Activated gamma-delta T cell treated with Interleukin-2 at 50 U/mL for 16 hours (primary cell): ENCODE measurements at regions not wholly inside any gene's neighbourhood (a gene's known extent, or its start where the extent isn't known, plus 50 kb on each side); places are given as distances from the start of the nearest gene placed in this dataset.

ENCODE experiments used
- DNase-seq: peaks from one replicate; pipeline ENCODE4 v3.0.0-alpha.2; 2020

DNA sequence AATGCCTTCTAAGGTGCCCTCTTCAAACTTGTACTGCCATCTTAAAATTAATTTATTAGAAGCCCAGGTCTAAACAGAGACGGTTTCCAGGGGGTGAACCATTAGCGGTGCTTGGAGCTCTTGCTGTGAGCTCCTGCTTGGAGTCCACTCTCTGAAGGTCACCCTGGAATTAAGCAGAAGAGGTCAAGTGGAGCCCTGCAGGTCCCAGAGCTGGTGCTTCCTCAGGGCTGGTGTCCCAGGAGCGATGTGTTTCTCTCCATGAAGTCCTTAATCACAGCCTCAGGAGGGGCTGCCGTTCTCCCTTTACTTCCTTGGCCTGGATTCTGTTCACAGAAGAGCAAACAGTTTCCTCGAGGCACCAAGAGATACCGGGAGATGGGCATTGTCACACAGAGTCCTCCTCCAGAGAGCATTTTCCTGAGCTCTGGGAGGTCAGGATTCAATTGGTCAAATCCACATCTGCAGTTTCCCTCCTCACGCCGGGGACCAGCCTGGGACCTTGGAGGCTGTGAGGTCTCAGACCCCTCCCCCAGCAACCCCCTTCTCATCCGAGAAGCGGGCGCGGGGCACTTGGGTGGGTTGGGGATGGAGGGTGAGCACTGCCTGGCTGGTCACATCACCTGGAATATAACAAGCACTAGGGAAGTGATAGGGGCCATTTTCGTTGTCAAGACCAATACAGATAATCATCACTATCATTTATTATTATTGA lies 310.4 kb downstream of the AJAP1 start:
- DNase-seq: no peak

DNA sequence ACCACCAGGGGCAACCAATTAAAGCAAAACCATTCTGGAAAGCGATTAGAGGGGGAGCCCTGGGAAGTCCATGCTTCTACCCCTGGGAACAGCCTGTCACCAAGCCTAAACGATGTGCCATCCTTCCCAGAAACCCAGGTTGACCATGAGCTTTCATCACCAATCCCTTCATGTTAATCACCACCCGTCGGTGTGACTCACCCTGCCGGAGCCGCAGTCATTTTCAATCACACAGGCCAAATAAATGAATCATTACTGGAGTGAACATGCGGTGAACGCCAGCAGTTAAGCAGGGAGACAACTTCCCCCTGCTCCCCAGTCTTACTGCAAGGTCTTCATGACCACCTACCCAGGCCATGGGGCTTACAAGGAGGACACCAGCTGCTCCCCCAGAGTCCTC lies 308.8 kb downstream of the AJAP1 start:
- DNase-seq: no peak

DNA sequence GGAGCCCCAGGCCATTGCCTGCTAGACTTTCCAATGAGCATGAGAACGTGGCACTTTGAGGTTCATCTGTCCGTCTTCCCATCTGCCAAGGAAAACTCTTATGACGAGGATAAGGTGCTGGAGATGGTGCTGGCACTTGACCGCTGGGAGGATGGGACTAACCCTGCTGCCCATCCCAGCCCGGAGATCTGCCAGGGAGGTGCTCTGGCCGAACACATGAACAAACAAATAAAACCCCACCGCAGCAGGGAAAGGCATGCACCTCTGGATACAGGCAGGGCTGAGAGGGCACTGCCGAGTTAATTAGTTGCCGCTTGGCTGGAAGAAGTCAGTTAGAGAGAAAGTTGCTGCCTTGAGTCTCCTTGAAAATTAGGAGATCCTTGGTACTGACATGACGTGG lies 308.4 kb downstream of the AJAP1 start:
- DNase-seq: no peak

DNA sequence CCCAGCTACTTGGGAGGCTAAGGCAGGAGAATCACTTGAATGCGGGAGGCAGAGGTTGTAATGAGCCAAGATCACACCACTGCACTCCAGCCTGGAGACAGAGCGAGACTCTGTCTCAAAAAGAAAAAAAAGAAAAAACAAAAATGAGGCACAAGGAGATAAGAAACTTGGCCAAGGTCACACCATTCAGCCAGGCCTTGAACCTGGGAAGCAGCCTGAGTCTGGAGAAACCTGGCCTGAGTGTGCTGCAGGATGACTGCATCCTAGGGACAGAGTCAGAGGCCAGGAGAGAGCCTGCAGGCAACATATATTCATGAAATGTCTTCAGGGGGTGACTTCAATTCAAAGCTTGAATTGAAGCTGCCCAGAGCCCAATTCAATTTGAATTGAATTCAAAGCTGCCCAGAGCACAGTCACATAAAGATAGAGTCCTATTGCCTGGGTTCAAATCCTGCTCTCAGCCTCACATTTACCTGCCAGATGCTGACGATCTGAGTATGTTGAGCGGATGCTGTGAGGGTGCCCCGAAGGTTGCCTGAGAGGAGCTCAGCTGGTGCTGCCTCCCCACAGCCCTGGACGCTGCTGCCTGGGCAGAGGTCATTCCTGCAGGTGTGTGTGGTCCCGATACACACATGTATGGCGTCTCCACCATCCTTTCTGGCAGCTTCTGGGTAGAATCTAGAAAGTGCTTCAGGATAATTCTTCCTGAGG lies 307.7 kb downstream of the AJAP1 start:
- no peak for DNase-seq

DNA sequence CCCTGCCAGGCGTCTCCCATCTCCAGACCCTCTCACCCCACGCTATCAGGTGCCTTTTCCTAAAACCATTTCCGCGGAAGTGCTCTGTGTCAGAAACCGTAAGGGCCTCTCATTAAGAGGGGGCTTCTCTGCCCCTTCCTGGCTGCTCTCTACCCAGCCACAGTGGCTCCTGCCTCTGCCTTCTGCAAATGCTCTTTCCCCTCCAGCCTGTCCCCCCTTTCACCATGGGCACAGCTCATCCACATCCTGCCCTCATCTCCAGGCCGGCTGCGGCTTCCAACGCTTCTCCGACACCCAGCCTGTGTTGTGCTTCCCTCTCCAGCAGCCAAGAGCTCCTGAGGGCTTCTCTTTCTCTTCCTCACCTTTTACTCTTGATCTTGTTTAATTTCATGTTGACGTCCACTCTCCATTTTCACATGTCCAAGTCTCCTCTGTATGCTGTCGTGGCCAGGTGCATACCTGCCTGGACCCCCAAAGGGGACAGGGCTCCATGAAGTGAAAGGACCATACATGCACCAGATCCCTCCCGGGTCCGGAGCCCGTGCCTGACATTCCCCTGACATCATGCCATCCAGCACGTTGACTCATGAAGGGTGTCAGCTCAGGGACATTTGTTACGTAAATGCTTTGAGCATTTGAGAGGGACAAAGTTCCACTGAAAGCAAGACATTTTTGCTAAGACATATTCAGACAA lies 306.5 kb downstream of the AJAP1 start:
- no peak for DNase-seq

DNA sequence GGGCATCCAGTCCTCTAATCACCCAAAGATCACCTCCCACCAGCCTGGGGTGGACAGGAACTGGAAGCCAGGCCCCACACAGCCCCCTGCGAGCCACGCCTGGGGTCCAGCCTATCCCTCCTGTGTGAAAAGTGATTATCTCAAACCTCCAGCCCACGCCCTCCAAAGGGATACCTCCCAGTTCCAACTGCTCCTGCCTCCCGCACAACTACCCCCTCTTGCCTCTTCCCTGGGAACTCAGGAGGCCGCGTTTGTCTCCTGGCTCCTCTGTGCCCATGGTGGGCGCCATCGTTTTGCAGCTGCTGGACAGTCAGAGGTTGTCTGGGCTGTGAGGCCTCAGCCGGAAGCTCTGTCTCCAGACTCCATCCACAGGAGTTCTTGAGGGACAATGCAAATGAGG lies 305.9 kb downstream of the AJAP1 start:
- DNase-seq: no peak

DNA sequence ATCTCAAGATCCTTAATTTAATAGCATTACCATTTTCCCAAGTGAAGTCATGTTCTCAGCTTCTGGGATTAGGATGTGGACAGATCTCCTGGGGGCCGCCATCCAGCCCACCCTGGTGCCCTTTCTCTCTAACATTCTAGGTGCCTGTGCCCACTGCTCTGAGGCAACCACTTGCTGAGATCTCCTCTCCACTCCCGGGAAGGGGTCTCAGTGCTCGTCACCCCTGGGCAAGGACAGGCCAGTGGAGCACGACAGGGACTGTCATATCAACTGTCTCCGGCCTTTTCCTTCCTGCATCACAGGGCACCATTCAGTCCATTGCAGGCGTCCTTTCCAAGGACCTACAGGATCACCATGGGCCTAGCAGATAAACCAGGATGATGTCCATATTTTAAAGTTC lies 304.8 kb downstream of the AJAP1 start:
- no peak for DNase-seq

DNA sequence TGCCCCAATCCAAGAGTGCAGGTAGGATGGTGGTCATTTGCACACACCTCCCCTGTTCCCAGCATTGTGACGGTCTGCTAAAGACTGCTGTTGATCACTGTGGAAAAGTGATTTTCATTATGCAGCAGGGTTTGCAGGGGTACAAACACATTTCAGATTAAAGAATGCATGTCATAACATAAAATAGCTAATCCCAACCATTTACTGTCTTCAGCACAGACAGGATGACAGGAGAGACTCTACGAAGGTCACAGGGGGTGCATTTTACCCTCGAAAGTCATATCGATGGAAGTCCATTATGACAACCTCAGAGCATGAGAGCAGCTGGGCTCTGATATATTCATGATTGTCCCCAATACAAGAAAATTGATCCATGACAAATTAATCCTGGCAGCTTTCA lies 302.6 kb downstream of the AJAP1 start:
- no peak for DNase-seq

DNA sequence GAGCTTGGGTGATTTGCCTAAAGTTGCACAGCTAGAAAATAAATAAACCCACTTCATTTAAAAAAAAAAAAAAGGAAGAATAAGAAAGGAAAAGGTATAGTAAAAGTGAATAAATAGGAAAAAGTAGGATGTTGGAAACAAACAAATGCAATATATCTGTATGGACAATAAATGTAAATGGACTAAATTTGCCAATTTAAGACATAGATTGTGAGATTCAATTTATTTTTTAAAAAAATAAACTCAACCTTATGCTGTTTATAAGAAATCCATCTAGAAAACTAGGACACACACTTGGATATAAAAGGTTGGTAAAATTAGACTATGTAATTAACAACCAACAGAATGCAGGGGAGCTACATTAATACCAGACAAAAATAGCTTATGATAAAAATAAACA lies 300.0 kb downstream of the AJAP1 start:
- DNase-seq: no peak

DNA sequence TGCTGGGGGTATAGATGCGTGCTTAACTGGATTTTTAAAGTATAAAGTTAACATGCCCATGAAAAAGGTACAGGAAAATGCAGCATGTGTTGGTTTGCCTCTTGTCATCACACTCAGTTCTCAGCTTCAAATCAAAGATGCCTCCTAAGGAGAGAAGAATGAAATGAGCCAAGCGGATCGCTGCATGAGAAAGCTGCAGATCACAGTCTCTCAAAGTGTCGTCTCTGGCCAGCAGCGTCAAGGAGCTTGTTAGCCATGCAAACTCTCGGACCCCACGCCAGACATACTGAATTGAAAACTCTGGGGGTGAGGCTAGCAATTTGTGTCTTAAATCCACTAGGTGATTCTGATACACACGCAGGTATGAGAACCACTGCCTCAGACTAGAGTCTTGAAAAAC lies 297.2 kb downstream of the AJAP1 start:
- no peak for DNase-seq

DNA sequence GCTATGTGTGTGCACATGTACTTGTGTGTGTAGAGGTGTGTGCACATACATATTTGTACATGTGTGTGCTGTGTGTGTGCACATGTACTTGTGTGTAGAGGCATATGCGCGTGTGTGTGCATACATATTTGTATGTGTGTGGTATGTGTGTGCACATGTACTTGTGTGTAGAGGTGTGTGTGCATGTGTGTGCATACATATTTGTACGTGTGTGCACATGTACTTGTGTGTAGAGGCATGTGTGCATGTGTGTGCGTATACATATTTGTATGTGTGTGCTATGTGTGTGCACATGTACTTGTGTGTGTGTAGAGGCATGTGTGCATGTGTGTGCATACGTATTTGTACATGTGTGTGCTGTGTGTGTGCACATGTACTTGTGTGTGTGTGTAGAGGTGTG lies 291.9 kb downstream of the AJAP1 start:
- no peak for DNase-seq

DNA sequence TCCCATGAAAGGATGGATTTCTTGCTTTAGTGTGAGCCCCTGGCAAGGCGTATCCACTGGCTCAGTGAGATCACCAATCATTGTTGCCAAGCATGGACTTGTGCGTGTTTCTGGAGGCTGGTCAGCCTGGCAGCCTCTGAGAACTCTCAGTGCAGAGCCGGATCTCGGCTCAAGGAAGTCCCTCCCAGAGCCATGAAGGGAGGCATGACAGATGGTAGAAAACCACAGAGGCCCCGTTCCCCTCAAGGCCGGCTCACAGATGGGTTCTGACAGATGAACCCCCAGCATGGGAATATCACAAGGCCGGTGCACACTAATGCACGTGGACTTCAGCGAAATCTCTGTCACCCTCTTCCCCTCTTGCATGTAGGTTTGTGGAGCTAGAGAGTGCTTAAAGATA lies 290.5 kb downstream of the AJAP1 start:
- DNase-seq: no peak

DNA sequence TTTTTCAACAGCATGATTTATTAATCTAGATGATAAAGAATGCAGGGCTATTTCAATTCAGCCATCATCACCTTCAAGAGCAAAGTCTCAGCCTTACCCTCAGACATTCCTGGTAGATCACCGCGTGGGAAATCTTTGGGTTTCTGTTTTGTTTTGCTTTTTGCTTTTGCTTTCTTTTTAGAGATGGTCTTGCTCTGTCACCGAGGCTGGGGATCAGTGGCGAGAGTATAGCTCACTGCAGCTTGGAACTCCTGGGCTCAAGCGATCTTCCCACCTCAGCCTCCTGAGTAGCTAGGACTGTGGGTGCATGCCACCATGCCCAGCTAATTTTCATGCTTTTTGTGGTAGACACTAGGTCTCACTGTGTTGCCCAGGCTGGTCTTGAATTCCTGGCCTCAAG lies 289.7 kb downstream of the AJAP1 start:
- no peak for DNase-seq

DNA sequence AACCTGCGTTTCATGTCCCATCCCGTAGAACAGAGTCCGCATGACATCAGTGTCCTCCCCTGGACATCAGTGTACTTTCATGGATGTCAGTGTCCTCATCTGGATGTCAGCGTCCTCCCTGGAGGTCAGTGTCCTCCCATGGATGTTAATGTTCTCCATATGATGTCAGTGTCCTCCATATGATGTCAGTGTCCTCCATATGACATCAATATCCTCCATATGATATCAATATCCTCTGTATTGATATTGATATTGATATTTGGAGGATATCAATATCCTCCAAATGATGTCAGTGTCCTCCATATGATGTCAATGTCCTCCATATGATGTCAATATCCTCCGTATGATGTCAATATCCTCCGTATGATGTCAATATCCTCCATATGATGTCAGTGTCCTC lies 284.9 kb downstream of the AJAP1 start:
- DNase-seq: no peak

DNA sequence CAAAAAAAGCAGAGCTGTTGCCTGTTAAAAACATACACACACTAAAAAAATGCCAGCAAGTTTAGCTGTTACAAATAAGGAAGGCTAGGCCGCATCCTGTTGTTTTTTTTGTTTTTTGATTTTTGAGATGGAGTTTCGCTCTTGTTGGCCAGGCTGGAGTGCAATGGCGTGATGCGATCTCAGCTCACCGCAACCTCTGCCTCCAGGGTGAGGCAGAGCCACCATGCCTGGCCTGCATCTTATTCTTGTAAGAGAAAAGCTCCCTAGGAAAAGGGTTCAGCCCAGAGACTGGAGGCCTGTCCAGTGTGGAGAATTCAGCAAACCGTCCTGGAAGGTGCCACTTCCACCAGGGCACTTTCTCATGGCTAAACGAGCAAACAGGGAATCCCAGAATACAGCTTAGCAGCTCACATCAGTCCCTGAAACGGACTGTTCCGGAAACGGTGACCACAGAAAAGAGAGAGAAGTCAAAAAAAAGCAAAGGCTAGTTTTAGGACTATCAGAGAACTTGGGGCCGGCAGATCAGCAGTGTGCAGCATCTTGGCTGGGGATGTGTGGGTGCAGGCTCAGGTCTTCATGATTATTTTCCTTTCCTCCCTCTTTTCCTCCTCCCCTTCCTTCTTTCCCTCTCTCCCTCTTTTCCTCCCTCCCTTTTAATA lies 283.6 kb downstream of the AJAP1 start:
- no peak for DNase-seq

DNA sequence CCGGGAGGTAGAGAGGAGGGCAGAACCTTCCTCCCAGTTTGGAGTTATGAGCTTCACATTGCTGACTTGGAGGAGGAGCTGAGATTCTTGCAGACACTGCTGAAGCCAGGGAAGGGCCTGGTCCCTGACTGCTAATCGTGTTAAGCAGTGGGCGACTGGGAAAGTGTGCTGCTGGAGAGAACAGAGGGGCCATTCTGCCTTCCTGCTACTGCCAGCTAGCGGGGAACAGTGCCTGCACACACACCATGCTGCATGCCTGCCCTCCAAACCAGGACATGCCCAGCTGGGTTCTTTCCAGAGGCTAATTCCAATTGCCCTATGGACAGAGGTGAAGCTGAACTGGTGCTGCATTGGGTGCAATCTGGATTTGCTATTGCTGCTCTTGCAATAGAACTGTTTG lies 281.4 kb downstream of the AJAP1 start:
- no peak for DNase-seq

DNA sequence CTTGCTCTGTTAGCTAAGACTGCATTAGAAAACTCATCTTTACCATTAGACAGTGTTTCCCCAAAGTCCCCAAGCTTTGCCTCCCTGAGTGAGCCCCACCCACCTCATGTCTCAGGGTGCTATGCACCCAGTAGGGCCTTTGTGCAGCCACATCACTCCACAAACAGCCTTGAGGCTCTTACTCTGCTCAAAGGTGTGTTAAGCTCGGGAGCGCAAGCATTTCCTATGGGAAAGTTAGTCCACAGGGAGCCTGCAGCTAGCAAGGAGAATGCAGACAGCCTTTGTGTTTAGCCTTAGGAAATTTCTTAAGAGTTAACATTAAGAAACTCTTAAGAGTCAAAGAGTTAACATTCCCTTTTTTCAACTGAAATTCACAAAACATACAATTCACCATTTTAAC lies 278.8 kb downstream of the AJAP1 start:
- DNase-seq: no peak

DNA sequence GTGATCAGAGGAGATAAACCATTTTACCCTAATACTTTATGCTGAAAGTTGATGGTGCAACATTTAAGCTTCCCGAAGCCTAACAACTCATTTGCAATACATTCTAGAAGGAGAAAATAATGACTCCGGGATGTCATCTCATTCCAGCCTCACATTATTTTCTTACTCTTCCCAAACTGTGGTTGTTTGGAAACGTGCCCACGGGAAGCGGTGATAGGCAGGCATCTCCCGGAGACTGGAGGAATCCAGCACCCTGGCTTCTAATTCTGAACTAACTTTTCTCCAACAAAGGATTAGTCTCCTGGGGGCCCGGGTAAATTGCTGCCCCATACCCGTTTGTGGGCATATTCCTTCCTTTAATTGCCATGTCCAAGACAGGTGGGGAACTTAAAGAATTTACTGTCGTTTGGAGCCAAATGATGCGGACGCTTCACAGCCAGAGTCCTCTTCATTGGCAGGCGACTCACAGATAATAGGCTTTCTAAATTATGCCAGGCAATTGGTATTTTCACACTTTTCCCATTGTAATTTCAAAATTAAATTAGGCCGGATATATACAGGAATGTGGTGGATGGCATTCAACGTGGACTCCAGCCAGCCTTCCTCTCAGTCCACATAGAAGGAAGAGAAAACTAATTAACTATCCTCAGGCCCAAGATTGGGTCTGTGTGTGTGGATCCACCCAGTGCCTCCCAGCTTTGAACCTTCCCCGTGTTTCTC lies 278.1 kb downstream of the AJAP1 start:
- no peak for DNase-seq

DNA sequence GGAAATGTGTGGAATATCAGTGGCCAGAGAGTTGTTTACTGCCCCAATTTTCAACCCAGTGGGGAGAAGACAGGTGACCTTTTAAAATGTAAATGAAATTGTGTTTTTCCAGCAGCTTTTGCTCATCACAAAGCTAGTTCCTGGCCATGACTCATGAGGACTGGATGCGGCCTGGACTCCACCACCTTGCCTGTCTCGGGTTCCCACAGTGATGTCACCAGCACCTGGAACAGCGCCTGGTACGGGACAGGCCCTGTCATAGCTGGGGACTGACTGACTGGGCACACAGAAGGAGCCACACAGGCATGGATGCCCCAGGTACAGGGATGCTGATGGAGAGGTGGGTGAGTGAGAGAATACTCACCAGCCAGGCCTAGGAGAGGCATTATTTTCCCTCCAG lies 277.1 kb downstream of the AJAP1 start:
- no peak for DNase-seq

DNA sequence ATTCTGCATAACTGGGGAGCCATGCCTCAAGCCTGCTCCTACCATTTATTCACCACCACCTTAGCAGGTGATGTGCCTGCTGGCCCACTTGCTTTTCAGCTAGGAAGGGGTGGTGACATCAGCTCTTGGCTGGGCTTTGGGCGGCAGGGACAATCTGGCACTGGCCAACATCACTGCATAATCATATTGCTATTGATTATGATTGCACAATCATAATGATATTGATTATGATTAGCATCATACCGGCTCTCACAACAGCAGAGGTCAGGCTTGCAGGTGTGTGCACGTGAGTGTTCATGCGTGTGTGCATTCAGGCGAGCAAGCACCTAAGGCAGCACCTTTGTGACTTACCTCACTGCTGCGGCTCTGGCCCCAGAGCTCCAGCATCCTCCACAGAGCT lies 273.8 kb downstream of the AJAP1 start:
- no peak for DNase-seq

DNA sequence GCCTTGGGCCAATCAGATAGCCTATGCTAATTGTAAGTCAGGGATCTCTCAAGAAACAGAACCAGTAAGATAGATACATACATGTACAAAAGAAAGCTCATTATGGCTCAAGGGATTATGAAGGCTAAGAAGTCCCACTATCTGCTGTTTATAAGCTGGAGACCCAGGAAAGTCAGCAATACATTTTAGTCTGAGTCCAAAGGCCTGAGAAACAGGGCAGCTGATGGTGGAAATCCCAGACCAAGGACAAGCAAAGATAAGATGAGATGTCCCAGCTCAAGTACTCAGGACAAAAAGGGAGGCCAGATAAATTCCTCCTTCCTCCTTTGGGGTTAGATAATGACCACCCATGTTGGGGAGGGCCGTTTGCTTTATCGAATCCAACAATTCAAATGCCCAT lies 269.9 kb downstream of the AJAP1 start:
- DNase-seq: no peak

DNA sequence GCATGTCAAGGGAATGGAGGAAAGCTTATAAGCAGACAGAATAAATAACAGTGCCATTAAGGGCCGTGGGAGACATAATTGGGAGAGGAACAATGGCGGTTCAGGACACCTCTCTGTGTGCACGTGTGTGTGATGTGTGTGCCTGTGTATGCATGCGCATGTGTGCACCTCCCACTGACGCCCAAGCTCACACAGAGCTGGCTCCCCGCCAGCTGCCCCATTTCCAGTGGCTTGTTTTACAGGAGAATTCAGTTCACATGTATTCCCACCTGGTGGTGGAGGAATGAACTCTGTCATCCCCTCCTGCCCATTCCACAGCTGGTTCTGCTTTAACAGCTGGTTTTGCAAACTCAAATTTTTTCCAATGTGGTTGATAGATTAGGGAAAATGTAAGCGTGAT lies 262.2 kb downstream of the AJAP1 start:
- no peak for DNase-seq

DNA sequence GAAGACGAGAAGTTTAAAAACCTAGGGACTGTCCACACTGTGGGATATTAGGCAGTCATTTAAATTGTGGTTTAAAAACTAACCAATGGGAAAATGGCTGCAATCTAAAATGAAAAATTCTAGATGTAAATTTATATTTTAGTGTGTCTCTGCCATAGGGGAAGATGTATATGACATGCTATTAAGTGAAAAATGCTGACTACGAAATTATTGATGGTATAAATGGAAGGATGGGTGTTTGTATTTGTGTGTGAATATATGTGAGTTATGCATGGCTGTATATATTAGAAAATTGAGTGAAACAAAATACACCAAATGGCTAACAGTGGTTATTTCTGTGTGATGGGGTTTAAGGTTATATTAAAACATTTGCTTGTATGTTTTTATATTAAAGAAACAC lies 260.7 kb downstream of the AJAP1 start:
- DNase-seq: no peak
